ENCODE measurements at regions not wholly inside any gene's neighbourhood (a gene's known extent, or its start where the extent isn't known, plus 50 kb on each side); places are given as distances from the start of the nearest gene placed in this dataset.

- no peak for TF ChIP-seq POLR2A (IDR thresholded peaks at IDR 0.05)
- TF ChIP-seq CTCF (IDR thresholded peaks at IDR 0.05), result no peak
Observed at GRCh38 chr10:44193166-44193565, 191.7 kb downstream of the CXCL12 start.
